C4-2B (cell line): ENCODE measurements at regions not wholly inside any gene's neighbourhood (a gene's known extent, or its start where the extent isn't known, plus 50 kb on each side); places are given as distances from the start of the nearest gene placed in this dataset.

ENCODE experiments used
- H3K27ac ChIP-seq: fragments of 450-650 bp; 2 replicates; pipeline ENCODE4 v1.5.1; 2017
- ZFX ChIP-seq: fragments of 450-650 bp; IDR thresholded peaks from 2 replicates; pipeline ENCODE4 v1.6.1; 2017
- TF ChIP-seq, protein P1 (sequence below): fragments of 450-650 bp; conservative IDR thresholded peaks from 2 replicates; pipeline ENCODE4 v1.5.1; 2017; ENCODE audit warnings: mild to moderate bottlenecking

DNA sequence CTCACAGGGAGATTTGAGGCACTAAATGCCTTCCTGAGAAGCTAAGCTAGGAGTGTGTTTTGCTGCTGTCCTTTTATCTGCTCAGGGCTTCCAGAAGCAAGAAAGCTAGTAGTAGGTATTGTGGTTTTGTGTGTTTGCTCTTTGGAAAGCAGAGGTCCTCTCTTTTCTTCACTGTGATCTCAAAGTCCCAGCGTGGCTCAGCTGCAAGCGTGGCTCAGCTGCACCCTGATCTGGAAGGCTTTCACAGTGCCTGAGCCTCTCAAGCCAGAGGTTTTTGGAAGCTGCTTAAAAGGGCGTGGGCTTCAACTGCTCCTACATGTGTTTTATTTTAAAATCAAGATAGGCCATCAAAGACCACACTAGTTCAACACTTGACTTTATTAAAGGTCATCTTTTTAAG lies 337.4 kb upstream of the RGS6 start:
- TF ChIP-seq ZFX = no peak
- TF ChIP-seq, protein P1, sequence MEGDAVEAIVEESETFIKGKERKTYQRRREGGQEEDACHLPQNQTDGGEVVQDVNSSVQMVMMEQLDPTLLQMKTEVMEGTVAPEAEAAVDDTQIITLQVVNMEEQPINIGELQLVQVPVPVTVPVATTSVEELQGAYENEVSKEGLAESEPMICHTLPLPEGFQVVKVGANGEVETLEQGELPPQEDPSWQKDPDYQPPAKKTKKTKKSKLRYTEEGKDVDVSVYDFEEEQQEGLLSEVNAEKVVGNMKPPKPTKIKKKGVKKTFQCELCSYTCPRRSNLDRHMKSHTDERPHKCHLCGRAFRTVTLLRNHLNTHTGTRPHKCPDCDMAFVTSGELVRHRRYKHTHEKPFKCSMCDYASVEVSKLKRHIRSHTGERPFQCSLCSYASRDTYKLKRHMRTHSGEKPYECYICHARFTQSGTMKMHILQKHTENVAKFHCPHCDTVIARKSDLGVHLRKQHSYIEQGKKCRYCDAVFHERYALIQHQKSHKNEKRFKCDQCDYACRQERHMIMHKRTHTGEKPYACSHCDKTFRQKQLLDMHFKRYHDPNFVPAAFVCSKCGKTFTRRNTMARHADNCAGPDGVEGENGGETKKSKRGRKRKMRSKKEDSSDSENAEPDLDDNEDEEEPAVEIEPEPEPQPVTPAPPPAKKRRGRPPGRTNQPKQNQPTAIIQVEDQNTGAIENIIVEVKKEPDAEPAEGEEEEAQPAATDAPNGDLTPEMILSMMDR = no peak
- no peak overlapping the region for H3K27ac ChIP-seq

DNA sequence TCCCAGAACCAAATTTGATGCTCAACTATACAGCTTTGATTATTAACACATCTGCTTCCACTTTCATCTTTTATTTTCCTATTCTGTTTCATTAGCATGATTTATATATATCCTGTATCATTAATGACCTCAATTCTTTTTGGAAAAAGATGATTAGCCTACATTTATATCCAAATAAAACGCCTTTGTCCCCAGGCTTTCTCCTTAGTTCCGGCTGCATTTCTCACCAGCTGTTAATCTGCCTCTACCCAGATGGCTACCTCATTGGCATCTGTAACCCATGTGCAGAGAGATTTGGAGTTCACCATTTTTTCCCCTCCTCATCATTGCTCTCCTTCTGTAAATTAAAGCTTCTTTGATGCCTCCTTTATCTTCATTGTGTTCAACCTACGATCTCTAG lies 336.8 kb upstream of the RGS6 start:
- H3K27ac ChIP-seq = no peak overlapping the region
- TF ChIP-seq ZFX = no peak
- TF ChIP-seq, protein P1 = no peak

DNA sequence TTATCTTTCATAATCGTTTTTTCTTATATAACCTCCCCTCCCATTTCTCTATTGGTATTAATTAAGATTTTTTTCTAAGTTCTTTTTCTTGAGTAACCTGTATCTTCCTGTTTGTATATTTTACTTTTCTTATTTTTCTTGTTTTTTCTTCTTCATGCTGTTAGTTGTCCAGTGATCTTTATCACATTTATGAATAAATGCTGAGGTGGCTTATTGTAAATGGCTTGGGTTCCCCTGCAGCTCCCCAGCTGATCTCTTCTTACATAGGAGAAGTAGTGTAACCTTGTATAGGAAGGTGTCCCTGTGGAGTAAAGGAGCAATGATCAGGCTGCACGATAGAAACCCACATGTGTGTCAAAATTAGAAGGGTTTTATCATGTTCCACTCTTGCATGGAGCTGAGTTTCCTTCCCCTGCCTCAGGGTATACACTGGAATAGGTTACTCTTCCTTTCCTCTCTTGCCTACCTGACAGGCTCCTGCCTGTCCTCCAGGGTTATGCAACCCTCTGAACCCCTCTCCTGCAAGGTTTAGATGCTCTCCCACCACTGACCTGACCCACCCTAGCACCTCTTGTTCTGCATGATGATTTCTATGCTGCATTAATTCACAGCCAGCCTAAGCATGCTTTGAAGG lies 334.8 kb upstream of the RGS6 start:
- TF ChIP-seq, protein P1 = no peak
- TF ChIP-seq ZFX = no peak
- no peak overlapping the region for H3K27ac ChIP-seq

DNA sequence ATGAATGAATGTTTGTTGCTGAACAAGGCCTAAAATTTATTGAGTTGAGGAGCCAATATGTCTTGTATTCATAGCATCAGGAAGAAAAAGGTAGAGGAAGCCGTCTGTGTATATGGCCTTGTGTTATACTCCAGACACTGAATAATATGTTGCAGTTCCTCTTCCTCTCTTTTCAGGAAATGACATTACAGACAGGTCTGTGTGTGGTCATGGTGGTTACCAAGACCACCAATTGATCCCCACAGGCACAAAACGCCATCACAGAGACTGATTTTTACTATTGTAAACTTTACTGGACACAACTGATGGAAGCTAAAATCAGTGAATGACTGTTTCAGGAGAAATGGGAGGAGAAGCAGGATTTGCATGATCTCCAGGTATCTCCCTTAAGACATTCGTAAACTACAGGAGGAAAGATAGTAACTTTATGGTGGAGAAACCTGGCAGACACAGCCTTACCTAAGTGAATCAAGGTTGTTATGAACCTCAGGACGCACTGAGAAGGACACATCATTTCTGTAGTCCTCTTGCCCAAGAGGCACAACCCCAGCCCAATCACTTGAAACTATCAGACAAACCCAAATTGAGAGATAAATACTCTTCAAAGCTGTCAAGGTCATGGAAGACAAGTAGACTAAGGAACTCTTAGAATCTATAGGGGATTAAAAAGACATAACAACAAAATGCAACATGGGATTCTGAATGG lies 334.1 kb upstream of the RGS6 start:
- H3K27ac ChIP-seq = no peak overlapping the region
- TF ChIP-seq, protein P1 = no peak
- no peak for TF ChIP-seq ZFX

DNA sequence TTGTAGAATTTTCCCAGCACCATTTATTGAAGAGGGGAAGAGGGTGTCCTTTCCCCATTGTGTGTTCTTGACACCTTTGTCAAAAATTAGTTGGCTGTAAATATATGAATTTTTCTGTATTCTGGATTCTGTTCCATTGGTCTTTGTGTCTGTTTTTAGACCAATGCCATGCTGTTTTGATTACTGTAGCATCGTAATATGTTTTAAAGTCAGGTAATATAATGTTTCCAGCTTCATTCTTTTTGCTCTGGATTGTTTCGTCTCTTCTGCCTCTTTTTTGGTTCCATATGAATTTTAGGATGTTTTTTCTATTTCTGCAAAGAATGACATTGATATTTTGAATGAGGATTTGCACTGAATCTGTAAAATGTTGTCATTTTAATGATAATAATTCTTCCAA lies 331.9 kb upstream of the RGS6 start:
- TF ChIP-seq, protein P1 = no peak
- TF ChIP-seq ZFX = no peak
- no peak overlapping the region for H3K27ac ChIP-seq

DNA sequence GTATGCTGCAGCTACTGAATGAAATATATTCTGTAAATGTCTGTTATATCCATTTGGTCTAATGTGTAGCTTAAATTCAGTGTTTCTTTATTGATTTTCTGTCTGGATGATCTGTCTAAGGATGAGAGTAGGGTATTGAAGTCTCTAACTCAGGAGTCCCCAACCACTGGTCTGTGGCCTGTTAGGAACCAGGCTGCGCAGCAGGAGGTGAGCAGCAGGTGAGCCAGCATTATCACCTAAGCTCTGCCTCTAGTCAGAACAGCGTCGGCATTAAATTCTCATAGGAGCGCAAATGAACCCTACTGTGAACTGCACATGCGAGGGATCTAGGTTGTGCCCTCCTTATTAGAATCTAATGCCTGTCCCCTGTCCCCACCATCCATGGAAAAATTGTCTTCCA lies 329.7 kb upstream of the RGS6 start:
- no peak for TF ChIP-seq ZFX
- TF ChIP-seq, protein P1 = no peak
- H3K27ac ChIP-seq = no peak overlapping the region

DNA sequence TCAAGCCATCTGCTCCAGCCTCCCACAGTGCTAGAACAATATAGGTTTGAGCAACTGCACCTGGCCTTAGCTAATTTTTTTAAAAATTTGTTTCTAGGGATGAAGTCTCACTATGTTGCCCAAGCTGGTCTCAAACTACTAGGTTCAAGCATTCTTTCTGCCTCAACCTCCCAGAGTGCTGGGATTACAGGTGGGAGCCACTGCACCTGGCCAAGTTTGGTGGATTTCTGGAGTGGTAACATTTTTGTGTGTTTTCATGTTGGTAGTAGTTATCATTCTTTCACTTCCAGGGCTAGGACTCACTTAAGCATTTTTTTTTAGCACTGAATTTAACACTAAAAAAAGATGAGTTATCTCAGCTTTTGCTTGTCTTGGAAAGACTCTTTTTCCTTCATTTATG lies 328.0 kb upstream of the RGS6 start:
- H3K27ac ChIP-seq = no peak overlapping the region
- TF ChIP-seq, protein P1 = no peak
- no peak for TF ChIP-seq ZFX
